Cardiac fibroblast (primary cell): ENCODE measurements at regions not wholly inside any gene's neighbourhood (a gene's known extent, or its start where the extent isn't known, plus 50 kb on each side); places are given as distances from the start of the nearest gene placed in this dataset.

Experiments
- DNase-seq, 2 donors: peaks; one replicate each; pipeline versions ENCODE4 v3.0.0 to v3.0.0-alpha.2; 2010; ENCODE audit warnings: low read depth in 2 of 2
- H3K4me3 ChIP-seq, 2 donors: replicated peaks in 1 of 2; 1 replicate in 1 of 2; 2 replicates in 1 of 2; pipeline ENCODE4 v1.5.1; 2011; ENCODE audit warnings: low read depth in 2 of 2, low read length in 2 of 2, mild to moderate bottlenecking in 2 of 2, moderate library complexity in 1 of 2
- TF ChIP-seq, protein P1 (sequence below): IDR thresholded peaks from one replicate; pipeline ENCODE4 v1.5.1; 2011; ENCODE audit warnings: low read depth, mild to moderate bottlenecking, low read length, inconsistent platforms

DNA sequence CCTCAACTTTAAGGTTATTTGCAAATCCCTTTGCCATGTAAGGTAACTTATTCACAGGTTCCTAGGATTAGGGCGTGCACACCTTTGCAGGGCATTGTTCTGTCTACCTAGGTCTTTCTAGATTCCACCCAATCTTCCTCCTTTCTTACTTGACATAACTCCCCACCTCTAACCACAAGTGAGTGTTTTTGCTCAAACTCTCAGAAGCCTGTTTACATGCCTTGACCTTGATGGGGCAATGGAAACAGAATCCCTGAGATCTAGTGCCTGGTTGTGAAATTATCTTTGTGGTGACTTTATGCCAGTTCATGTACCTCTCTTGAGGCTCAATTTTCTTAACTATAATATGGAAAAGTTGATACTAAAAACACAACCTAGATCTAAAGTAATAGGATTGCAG is 296.6 kb downstream of the TTLL7 start:
- no peak for DNase-seq
- no peak overlapping the region for H3K4me3 ChIP-seq
- TF ChIP-seq, protein P1, sequence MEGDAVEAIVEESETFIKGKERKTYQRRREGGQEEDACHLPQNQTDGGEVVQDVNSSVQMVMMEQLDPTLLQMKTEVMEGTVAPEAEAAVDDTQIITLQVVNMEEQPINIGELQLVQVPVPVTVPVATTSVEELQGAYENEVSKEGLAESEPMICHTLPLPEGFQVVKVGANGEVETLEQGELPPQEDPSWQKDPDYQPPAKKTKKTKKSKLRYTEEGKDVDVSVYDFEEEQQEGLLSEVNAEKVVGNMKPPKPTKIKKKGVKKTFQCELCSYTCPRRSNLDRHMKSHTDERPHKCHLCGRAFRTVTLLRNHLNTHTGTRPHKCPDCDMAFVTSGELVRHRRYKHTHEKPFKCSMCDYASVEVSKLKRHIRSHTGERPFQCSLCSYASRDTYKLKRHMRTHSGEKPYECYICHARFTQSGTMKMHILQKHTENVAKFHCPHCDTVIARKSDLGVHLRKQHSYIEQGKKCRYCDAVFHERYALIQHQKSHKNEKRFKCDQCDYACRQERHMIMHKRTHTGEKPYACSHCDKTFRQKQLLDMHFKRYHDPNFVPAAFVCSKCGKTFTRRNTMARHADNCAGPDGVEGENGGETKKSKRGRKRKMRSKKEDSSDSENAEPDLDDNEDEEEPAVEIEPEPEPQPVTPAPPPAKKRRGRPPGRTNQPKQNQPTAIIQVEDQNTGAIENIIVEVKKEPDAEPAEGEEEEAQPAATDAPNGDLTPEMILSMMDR, result no peak

DNA sequence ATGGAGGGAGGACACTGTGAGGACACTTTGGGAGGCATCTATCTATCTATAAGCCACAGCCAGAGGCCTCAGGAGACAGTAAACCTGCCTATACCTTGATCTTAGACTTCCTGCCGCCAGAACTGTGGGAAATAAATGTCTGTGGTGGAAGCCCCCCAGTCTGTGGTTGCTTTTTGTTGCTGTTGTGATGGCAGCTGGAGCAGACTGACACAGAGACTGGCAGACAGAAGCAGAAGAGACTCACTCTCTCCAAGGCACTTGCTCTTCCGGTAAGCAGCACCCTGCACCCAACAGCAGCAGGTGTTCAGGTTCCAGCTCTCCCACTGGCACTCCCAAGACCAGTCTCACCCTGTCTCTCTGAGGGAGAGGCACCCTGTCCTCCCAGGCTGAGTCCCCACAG is 297.6 kb downstream of the TTLL7 start:
- no peak for DNase-seq
- H3K4me3 ChIP-seq, result no peak overlapping the region
- TF ChIP-seq, protein P1, result no peak

GRCh38 chr1:83698644-83699043 is 300.3 kb downstream of the TTLL7 start:
- H3K4me3 ChIP-seq, result no peak overlapping the region
- no peak for DNase-seq
- TF ChIP-seq, protein P1, result no peak

DNA sequence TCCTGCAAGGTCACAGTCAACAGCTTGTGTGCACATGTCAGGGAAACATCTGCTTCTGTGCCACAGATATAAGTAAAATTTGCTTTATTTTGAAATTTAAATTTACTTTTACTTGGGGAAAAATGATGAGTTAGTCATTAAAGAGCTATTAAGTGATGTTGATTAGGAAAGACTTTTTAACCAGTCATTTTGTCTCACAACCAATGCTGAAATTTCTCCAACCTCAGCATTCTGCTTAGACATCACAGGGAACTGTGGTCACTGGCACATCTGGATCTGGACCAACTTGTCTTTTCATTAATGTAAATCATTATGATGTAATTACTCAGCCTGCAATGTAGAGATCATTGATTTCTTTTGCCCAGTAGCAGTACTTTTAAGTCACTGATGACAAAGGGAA is 301.0 kb downstream of the TTLL7 start:
- TF ChIP-seq, protein P1, result no peak
- no peak for DNase-seq
- H3K4me3 ChIP-seq, result no peak overlapping the region

- TF ChIP-seq, protein P1, result no peak
- H3K4me3 ChIP-seq, result no peak overlapping the region
- DNase-seq, result no peak
Observed at GRCh38 chr1:83697220-83697619, 301.7 kb downstream of the TTLL7 start.

DNA sequence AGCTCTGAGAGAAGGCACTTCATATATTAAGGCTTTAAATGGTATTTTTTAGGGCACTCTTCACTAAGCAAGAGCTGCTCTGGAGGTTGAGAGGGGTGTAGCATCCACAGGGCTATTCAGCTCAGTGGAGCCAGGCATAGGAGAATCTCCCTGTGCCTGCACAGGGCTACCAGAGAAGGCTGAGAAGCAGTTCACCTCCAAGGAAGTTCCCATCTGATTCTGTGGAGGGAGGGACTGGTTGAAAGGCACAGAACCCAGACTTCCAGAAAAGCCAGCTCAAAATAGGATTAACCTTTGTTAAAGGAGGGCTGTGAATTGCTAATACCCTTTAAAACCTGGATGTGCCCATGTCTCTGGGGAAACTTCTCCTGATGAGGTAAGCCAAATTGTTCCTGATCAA is 304.5 kb downstream of the TTLL7 start:
- H3K4me3 ChIP-seq, result no peak overlapping the region
- TF ChIP-seq, protein P1, result no peak
- DNase-seq, result no peak

DNA sequence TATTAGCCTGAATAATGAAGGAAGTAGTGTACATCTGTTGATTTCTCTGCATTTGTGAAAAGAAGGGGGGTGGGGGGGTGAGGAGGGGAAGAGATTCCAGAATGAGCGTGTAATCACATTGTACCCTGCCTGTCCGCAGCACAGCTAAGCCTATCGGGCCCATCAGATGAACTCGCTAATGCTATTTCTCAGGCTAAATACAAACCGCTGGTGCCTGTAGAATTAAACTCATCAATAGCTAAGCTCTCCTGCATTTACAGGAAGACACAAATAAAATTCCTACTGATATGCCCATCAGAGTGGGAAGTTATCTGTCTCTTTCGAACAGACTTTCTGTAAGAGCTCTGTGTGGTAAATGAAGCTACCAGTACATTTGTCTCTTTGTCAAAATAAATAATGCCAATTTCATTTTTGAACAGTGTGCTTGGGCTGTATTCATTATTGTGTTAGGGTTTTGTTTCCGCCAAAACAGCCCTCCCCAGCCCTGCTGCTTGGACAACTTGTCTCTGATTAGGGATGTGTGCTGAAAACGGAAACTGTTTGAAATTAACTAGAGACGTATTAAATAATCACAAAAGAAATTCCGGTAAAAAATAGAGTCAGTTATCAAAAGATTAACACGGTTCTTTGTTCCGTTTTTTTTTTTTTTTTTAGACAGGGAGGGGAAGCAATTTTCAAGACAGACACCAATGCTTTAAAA is 305.4 kb downstream of the TTLL7 start:
- peak; percentile 11 to 12 for DNase-seq
- TF ChIP-seq, protein P1, result no peak
- no peak overlapping the region for H3K4me3 ChIP-seq
